ENCODE measurements at regions not wholly inside any gene's neighbourhood (a gene's known extent, or its start where the extent isn't known, plus 50 kb on each side); places are given as distances from the start of the nearest gene placed in this dataset.

GRCh38 chr13:91046715-91047327 is 300.7 kb upstream of the MIR17HG start:
- TF ChIP-seq CTCF (IDR thresholded peaks at IDR 0.05; ENCODE audit: low read depth, low read length) (no peak), EZH2phosphoT487 (IDR thresholded peaks at IDR 0.05; ENCODE audit: low read depth) (no peak)

All from OCI-LY3 (cell line).